Gastrocnemius medialis (tissue), 4 donors: ENCODE measurements at regions not wholly inside any gene's neighbourhood (a gene's known extent, or its start where the extent isn't known, plus 50 kb on each side); places are given as distances from the start of the nearest gene placed in this dataset.

Experiments used
- CTCF ChIP-seq, 5 experiments: fragments of 450-650 bp in 3 of 5; fragments of 200-600 bp in 2 of 5; sonication (generic) in 2 of 5; IDR thresholded peaks in 4 of 5; conservative IDR thresholded peaks in 1 of 5; 1 replicate in 4 of 5; 2 replicates in 1 of 5; pipeline ENCODE4 v1.5.1; 2016 to 2019; ENCODE audit warnings: antibody characterized with exemption in 5 of 5, mild to moderate bottlenecking in 3 of 5, moderate library complexity in 3 of 5
- POLR2A ChIP-seq, 2 donors: fragments of 450-650 bp; IDR thresholded peaks; one replicate each; pipeline ENCODE4 v1.6.1; 2017; ENCODE audit warnings: antibody characterized with exemption in 2 of 2, mild to moderate bottlenecking in 2 of 2, moderate library complexity in 2 of 2

- TF ChIP-seq CTCF (IDR thresholded peaks at IDR 0.05 in 4 of 5, conservative IDR thresholded peaks at IDR 0.05 in 1 of 5) (no peak), POLR2A (IDR thresholded peaks at IDR 0.05) (no peak)
Observed at GRCh38 chr3:143185401-143185800, 65.8 kb downstream of the CHST2 start.
